HG03442 (cell line): ENCODE measurements at regions not wholly inside any gene's neighbourhood (a gene's known extent, or its start where the extent isn't known, plus 50 kb on each side); places are given as distances from the start of the nearest gene placed in this dataset.

Source experiments
- ATAC-seq: cut with Tn5 transposase; IDR thresholded peaks from one replicate; pipeline ENCODE4 v1.9.1; 2021; ENCODE audit warnings: mild to moderate bottlenecking, moderate library complexity; ENCODE audit not compliant: unreplicated experiment

GRCh38 chr2:3959372-3959771 lies 256.0 kb downstream of the DCDC2C start:
- no peak for ATAC-seq

GRCh38 chr2:3960106-3960505 lies 256.7 kb downstream of the DCDC2C start:
- no peak for ATAC-seq

DNA sequence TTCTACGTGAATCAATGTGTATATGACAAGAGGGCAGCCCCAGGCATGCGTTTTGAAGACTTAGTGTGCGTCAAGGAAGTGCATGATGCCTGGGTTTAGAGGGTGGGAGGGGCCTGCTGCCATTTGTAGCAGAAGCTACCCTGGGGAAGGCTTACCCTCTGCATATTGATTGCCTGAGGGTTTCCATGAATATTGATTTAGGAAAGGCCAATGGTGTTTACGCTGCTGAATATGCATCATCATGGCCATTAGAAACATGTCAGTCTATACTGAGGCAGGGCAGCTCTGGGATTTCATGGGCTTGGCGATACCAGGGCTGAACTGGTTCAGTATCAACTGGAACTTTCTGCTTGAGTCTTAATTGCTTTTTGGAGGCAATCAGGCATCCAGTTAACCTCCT lies 259.3 kb downstream of the DCDC2C start:
- no peak for ATAC-seq

GRCh38 chr2:3965211-3965610 lies 261.8 kb downstream of the DCDC2C start:
- ATAC-seq: no peak

DNA sequence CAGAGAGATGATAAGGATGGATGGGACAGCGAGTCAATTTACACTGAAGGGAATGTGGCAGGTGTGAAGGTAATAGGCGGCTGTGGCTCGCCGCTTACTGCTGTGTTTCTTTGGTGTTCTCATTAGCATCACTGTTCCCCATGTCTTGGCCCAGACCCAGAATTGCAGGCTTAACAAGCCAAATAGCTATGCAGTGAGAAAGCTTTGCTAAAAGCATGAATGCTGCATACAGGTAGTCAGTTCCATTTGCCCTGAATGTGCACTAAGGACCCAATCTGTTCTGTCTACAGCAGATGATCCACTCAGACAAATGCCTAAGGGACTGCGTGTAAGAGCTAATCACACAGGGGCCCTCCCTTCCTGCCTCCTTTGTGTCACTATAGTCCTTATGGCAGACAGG lies 262.6 kb downstream of the DCDC2C start:
- no peak for ATAC-seq

DNA sequence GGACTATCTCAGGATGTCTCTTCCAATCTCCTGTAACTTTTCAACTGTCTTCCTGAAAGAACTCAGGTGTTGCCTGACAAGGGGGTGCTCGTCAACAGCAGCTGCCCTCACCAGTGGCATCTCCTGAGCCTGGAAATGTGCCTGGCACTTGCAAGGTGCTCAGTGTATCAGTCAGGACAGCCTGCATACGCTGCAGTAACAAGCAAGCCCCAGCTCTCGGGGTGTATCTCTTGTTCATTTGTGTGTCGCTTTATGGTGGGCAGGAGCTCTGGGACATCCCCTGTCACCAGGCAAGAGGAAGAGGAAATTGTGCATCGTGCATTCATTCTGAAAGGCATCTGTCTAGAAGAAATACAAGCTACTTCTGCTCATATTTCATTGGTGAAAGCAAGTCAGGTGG lies 263.1 kb downstream of the DCDC2C start:
- ATAC-seq: no peak

DNA sequence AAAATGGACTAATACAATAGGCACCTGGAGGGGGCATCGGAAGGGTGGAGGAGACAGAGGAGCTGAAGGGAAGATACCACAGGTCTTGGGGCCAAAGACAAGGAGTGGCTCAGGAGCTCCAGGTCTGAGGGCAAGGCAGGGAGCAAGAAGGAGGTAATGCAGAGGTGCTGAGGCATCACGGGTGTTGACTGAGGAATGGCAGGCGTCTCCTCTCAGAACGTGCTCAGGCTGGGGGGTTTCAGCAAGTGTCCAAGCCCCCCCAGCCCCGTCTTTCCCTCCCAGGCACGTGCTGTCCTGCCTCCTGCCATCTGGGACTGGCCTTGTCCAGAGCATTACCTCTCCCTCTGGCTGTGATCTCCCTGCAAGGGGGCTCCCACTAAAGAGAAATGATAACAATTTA lies 265.4 kb downstream of the DCDC2C start:
- no peak for ATAC-seq

GRCh38 chr2:3970791-3971651 lies 267.6 kb downstream of the DCDC2C start:
- ATAC-seq: no peak

DNA sequence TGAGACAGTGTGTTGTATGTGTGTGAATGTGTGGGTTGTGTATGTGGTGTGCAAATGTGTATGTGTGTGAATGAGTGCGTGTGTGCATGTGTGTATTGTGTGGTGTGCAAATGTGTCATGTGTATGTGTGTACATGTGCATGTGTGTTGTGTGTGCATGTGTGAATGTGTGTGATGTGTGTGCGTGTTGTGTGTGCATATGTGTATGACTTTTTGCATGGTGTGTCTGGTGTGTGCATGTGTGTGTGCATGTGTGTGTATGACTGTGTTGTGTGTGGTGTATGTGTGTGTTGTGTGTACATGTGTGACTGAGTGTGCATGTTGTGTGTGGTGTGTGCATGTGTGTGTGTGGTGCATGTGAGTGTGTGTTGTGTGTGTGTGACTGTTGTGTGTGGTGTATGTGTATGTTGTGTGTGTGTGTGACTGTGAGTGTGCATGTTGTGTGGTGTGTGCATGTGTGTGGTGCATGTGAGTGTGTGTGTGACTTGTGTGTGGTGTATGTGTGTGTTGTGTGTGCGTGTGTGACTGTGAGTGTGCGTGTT lies 268.3 kb downstream of the DCDC2C start:
- ATAC-seq: no peak

DNA sequence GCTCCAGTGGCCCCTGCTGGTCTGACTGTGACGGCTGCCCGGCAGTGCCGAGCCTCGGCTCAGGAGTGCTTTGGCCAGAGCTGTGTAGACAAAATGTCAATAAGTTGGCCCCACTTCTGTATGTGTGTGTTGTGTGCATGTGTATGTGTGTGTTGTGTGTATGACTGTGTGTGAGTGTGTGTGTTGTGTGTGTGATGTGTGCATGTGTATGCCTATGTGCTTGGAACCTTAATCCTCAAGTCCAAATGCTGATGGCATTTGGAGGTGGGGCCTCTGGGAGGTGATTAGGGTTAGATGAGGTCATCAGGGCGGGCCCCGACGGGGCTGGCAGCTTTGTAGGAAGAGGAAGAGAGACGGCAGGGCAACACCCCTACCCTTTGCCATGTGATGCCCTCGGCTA lies 269.0 kb downstream of the DCDC2C start:
- no peak for ATAC-seq

DNA sequence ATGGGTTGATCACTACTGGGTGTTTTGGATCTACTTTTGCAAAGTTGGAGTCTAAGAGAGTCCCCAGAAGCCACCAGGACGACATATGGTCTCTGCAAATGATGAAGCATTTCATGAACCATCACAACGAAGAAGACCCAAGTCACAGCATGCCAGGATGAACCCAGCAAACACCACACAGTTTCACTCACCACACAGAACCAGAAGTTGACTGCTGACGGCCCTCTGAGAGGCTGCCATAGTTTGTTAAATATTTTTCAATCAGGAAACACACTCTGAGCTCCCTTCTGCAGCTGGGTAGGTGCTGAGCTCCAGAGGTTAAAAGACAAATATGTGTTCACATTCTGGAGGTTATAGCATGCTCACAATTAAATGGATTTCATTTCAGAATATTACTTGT lies 271.4 kb downstream of the DCDC2C start:
- no peak for ATAC-seq

DNA sequence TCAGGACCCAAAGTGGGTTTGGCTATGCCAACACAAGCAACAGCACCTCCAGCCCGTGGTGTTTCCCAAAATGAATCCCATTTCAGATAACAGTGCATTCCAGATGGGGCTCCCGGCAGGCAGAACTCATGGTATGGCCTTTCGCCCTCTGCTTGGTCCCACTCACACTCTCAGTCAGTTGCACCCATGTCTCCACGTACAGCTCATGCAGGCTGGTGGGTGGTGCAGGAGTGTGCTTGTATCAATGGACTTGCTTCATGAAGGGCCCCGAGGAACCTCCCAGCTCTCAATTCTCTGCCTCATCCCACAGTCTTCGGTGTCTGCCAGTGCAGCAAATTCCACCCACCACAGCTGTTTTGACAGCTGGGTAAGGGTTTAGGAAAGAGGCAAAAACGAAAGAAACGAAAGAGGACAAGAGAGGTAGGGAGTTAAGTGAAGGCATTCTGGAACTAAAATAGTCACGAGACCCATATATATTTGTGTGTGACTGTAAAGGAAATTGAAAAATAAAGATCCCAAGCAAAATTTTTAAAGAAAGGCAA lies 278.1 kb downstream of the DCDC2C start:
- ATAC-seq: no peak

DNA sequence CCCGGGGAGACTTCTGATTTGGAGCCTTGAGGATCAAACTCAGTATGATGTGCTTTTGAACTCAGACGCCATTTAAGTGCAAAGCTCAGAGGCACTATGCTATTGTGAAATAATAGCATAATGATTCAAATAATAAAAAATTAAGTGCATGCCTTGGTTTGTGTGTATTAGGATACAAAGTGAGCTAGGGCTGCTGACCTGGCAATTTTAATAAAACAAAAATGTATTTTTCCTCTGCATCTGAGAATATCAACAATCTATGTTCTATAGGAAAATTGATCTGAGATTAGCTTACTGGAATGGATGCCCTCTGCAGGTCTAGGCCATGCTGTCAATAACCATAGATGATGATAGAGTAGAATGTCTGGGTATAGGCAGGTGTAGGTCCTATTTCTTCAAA lies 278.8 kb downstream of the DCDC2C start:
- ATAC-seq: no peak

DNA sequence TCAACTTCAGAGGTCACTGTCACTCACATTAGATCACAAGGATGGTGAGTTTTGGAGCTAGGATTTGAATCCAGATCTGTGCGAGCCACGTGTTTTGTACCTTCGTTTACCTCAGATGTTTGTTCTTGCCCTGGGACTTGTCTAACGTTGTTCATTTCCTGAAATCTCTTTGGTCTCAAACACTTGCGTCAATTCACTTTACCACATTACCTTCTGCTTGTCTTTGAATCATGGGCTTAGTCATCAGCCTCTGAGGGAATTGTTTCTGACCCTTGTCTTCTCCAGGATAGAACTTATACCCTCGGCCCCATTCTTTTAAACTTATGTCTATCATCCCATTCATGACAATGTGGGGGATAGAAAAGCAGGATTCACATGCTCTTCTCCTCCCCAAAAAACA lies 282.7 kb downstream of the DCDC2C start:
- no peak for ATAC-seq

- no peak for ATAC-seq
Observed at GRCh38 chr2:3986530-3987258, 283.3 kb downstream of the DCDC2C start.

- no peak for ATAC-seq
Observed at GRCh38 chr2:4002841-4003403, 299.5 kb downstream of the DCDC2C start.

GRCh38 chr2:4012197-4012596 lies 308.8 kb downstream of the DCDC2C start:
- ATAC-seq: no peak

DNA sequence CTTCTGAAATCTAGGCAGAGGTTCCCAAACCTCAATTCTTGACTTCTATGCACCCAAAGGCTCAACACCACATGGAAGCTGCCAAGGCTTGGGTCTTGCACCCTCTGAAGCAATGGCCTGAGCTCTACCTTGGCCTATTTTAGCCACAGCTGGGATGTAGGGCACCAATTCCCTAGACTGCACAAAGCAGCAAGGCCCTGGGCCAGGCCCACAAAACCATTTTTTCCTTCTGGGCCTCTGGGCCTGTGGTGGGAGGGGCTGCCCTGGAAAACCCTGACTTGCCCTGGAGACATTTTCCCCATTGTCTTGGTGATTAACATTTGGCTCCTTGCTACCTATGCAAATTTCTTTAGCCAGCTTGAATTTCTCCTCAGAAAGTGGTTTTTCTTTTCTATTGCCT lies 315.2 kb downstream of the DCDC2C start:
- ATAC-seq: no peak

GRCh38 chr2:4020153-4020552 lies 316.8 kb downstream of the DCDC2C start:
- ATAC-seq: no peak

DNA sequence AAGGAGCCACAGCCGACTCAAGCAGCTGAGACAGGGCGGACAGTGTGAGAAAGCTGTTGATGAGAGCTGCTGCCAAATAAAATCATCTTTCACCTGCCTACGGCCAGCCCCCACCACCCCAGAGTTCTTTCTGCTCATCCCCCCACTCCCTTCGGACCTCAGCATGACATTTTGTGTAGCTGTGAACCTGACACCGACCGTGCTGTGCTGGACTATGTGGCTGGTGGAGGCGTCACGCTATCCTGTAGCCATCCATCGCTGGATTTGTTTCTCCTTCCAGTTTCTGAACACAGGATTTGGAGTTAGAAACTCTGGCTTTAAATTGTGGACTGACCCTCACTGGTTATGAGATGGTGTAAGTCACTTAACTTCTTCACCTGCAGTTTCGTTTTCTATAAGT lies 317.3 kb downstream of the DCDC2C start:
- ATAC-seq: no peak

DNA sequence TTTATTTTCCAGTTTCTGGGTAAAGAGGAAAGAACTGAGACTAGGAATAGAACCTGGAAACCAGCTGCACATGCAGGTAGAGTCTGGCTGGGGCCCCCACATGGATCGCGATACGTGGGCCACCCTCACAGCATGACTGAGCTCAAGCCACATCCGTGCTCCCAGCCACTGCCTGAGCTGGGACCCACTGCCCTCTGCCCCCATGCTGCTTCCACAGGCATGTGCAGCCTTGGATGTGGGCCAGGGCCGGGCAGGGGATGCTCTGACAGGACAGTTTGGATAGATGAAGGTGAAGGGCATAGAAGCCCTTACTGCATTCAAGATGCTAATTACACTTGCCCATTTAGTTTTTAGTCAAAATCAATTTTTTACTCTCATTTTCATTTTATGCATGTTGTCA lies 321.2 kb downstream of the DCDC2C start:
- ATAC-seq: no peak

GRCh38 chr2:4029081-4029480 lies 325.7 kb downstream of the DCDC2C start:
- no peak for ATAC-seq
